ENCODE measurements at regions not wholly inside any gene's neighbourhood (a gene's known extent, or its start where the extent isn't known, plus 50 kb on each side); places are given as distances from the start of the nearest gene placed in this dataset.

DNA sequence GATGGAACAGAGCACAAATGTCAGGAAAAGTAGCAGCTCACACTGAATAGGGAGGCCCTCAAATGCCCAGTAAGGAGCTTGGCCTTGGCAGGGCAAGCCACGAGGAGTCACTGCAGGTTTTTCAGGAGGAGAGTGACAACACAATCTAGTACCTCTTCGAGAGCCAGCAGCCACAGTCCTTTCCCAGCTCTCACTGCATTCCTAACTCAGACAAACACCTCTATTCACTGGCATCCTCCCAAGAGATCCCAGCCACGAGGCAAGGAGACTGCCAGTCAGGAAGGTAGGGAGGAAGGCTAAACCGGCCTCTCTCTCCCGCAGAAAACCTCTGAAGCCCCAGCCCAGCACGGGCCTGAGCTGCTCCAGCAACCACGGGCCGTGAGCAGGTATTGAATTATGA lies 146.0 kb upstream of the SMAD3 start:
- dilution Hi-C loops (cut with MboI; ENCODE audit: extremely low pct_ligation_motif_present, low sequenced_read_pairs), result no loop called here
- H3K27ac ChIP-seq (ENCODE audit: control insufficient read depth, insufficient read depth, low read length), result no peak overlapping the region
- no peaks in the 10 kb centered on the region for H3K4me1 ChIP-seq (ENCODE audit: control insufficient read depth, extremely low read depth, insufficient read depth, low read length)
- H4K20me1 ChIP-seq (ENCODE audit: control insufficient read depth, extremely low read depth, insufficient read depth, low read length), result no peaks in the 10 kb centered on the region
- no peak overlapping the region for H2AFZ ChIP-seq (ENCODE audit: control insufficient read depth, low read length)
- no peak overlapping the region for H3K9ac ChIP-seq (ENCODE audit: control insufficient read depth, extremely low read depth, insufficient read depth, low read length)
- DNase-seq (ENCODE audit: low read depth, low spot score), result no peak
- peaks cover 2% of the 10 kb centered on the region for H3K9me3 ChIP-seq (ENCODE audit: control insufficient read depth, low read depth, low read length)
- H3K4me3 ChIP-seq (ENCODE audit: control insufficient read depth in 2 of 3, extremely low read depth in 1 of 3, insufficient read depth in 2 of 3, low read depth in 1 of 3, low read length in 3 of 3), result no peak overlapping the region
- TF ChIP-seq, protein P1, sequence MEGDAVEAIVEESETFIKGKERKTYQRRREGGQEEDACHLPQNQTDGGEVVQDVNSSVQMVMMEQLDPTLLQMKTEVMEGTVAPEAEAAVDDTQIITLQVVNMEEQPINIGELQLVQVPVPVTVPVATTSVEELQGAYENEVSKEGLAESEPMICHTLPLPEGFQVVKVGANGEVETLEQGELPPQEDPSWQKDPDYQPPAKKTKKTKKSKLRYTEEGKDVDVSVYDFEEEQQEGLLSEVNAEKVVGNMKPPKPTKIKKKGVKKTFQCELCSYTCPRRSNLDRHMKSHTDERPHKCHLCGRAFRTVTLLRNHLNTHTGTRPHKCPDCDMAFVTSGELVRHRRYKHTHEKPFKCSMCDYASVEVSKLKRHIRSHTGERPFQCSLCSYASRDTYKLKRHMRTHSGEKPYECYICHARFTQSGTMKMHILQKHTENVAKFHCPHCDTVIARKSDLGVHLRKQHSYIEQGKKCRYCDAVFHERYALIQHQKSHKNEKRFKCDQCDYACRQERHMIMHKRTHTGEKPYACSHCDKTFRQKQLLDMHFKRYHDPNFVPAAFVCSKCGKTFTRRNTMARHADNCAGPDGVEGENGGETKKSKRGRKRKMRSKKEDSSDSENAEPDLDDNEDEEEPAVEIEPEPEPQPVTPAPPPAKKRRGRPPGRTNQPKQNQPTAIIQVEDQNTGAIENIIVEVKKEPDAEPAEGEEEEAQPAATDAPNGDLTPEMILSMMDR (optimal IDR thresholded peaks at IDR 0.05 in 1 of 3, IDR thresholded peaks at IDR 0.05 in 1 of 3, conservative IDR thresholded peaks at IDR 0.05 in 1 of 3; ENCODE audit: extremely low read depth in 1 of 3, insufficient read depth in 2 of 3, low read length in 3 of 3), result no peak
- TF ChIP-seq EZH2 (IDR thresholded peaks at IDR 0.05; ENCODE audit: low read length), result no peak
- H3K9me1 ChIP-seq (ENCODE audit: control insufficient read depth, extremely low read depth, insufficient read depth, low read length), result no peaks in the 10 kb centered on the region
- no peak overlapping the region for H3K4me2 ChIP-seq (ENCODE audit: control insufficient read depth, extremely low read depth, insufficient read depth, low read depth, low read length)
- no peaks in the 10 kb centered on the region for H3K36me3 ChIP-seq (ENCODE audit: control insufficient read depth in 2 of 2, extremely low read depth in 1 of 2, insufficient read depth in 2 of 2, low read length in 2 of 2)
- peaks cover 16% of the 10 kb centered on the region for H3K27me3 ChIP-seq (ENCODE audit: control insufficient read depth, extremely low read depth, insufficient read depth, low read length)
- H3K79me2 ChIP-seq (ENCODE audit: control insufficient read depth, insufficient read depth, low read length), result no peaks in the 10 kb centered on the region
- no peak for FAIRE-seq

DNA sequence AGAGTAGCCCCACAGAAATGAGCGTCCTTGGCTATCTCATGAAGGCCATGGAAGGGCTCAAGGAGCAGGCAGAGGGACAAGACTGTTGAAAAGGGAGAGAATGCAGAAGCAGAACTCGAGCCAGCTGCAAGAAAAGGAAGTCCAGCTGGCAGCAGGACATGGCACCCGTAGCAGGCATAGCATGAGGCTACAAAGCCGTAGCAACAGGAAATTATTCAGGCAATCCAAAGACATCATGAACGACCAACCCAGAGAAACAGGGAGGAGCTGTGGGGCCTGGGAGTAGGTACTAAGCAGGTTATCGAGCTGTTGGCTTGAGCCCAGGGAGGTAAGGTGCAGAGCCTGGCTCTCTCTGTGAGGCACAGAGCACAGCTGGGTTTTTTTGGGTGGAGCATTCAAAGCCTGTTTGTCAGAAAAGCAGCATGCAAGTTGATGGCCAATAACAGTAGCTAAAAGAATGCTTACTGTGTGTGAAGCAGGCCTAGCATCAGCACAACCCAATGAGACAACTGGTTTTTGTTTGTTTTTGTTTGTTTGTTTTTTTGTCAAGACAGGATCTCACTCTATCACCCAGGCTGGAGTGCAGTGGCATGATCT lies 144.0 kb upstream of the SMAD3 start:
- no peaks in the 10 kb centered on the region for H3K36me3 ChIP-seq (ENCODE audit: control insufficient read depth in 2 of 2, extremely low read depth in 1 of 2, insufficient read depth in 2 of 2, low read length in 2 of 2)
- H3K4me1 ChIP-seq (ENCODE audit: control insufficient read depth, extremely low read depth, insufficient read depth, low read length), result no peaks in the 10 kb centered on the region
- no peak overlapping the region for H3K9ac ChIP-seq (ENCODE audit: control insufficient read depth, extremely low read depth, insufficient read depth, low read length)
- no peak for DNase-seq (ENCODE audit: low read depth, low spot score)
- H3K27me3 ChIP-seq (ENCODE audit: control insufficient read depth, extremely low read depth, insufficient read depth, low read length), result peaks cover 16% of the 10 kb centered on the region
- H3K79me2 ChIP-seq (ENCODE audit: control insufficient read depth, insufficient read depth, low read length), result no peaks in the 10 kb centered on the region
- H4K20me1 ChIP-seq (ENCODE audit: control insufficient read depth, extremely low read depth, insufficient read depth, low read length), result no peaks in the 10 kb centered on the region
- no peaks in the 10 kb centered on the region for H3K9me1 ChIP-seq (ENCODE audit: control insufficient read depth, extremely low read depth, insufficient read depth, low read length)
- no peak for FAIRE-seq
- TF ChIP-seq, protein P1 (optimal IDR thresholded peaks at IDR 0.05 in 1 of 3, IDR thresholded peaks at IDR 0.05 in 1 of 3, conservative IDR thresholded peaks at IDR 0.05 in 1 of 3; ENCODE audit: extremely low read depth in 1 of 3, insufficient read depth in 2 of 3, low read length in 3 of 3), result no peak
- no peak for TF ChIP-seq EZH2 (IDR thresholded peaks at IDR 0.05; ENCODE audit: low read length)
- no peak overlapping the region for H3K4me3 ChIP-seq (ENCODE audit: control insufficient read depth in 2 of 3, extremely low read depth in 1 of 3, insufficient read depth in 2 of 3, low read depth in 1 of 3, low read length in 3 of 3)
- no peak overlapping the region for H3K4me2 ChIP-seq (ENCODE audit: control insufficient read depth, extremely low read depth, insufficient read depth, low read depth, low read length)
- H2AFZ ChIP-seq (ENCODE audit: control insufficient read depth, low read length), result no peak overlapping the region
- no peak overlapping the region for H3K27ac ChIP-seq (ENCODE audit: control insufficient read depth, insufficient read depth, low read length)
- dilution Hi-C loops (cut with MboI; ENCODE audit: extremely low pct_ligation_motif_present, low sequenced_read_pairs), result no loop called here
- peaks cover 2% of the 10 kb centered on the region for H3K9me3 ChIP-seq (ENCODE audit: control insufficient read depth, low read depth, low read length)
